ENCODE measurements at regions not wholly inside any gene's neighbourhood (a gene's known extent, or its start where the extent isn't known, plus 50 kb on each side); places are given as distances from the start of the nearest gene placed in this dataset.

DNA sequence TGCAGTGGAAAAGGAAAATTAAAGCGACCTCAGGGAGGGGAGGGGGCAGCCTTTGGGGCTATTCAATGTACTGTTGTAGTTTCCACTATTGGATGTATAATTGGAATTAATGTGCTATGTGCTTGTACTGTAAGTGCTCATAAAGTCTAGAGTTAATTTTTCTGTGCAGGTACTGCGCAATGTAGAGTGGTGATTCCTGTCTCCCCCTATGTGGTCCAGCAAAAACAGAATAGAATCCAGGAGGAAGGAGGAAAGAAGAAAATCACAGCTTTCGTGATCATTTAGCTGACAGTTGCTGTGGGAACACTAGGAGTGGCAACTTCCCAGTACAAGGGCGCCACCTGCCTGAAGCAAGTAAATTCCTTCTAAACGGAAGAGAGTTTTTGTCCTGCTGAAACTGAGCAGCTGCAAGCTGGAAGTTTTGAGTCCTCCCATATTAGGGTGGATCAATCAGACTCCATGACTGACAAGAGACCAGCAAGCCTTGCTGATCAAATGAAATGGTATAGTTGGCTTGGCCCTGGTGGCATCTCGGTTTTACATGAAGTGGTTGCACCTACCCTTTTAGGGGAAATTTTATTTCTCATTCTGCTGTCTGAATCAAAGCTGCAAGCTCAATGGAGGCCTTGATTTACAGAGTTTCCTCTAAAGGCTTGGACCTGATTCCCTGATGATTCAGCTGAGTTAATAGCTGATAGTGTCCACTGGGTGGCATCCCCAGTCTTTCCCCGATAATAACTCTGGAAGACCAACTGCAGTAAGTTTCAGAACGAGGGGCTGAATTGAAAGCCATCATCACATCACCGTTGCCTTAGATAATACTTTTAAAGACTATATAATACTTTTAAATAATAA lies 299.8 kb downstream of the HGF start:
- WGBS, 5 donors: 20 to 29% (median 25%) methylated on average over 9 of the region's 9 CpGs
- peaks cover 0 to 16% (median 9%) of the 10 kb centered on the region in 4 donors for H3K4me1 ChIP-seq
- intact Hi-C loops (cut with DNase I; ENCODE audit: low total_unique reads): no loop called here
- TF ChIP-seq, protein P1, sequence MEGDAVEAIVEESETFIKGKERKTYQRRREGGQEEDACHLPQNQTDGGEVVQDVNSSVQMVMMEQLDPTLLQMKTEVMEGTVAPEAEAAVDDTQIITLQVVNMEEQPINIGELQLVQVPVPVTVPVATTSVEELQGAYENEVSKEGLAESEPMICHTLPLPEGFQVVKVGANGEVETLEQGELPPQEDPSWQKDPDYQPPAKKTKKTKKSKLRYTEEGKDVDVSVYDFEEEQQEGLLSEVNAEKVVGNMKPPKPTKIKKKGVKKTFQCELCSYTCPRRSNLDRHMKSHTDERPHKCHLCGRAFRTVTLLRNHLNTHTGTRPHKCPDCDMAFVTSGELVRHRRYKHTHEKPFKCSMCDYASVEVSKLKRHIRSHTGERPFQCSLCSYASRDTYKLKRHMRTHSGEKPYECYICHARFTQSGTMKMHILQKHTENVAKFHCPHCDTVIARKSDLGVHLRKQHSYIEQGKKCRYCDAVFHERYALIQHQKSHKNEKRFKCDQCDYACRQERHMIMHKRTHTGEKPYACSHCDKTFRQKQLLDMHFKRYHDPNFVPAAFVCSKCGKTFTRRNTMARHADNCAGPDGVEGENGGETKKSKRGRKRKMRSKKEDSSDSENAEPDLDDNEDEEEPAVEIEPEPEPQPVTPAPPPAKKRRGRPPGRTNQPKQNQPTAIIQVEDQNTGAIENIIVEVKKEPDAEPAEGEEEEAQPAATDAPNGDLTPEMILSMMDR (IDR thresholded peaks at IDR 0.05): peak in 5 of 7 experiments; percentile 37 to 62 (median 40)
- TF ChIP-seq EP300 (IDR thresholded peaks at IDR 0.05) (no peak), POLR2A (IDR thresholded peaks at IDR 0.05) (no peak), POLR2AphosphoS5 (IDR thresholded peaks at IDR 0.05) (peak in 1 of 3 donors; percentile 43)
- peak; percentile 74 to 90 for DNase-seq
- H3K9me3 ChIP-seq: no peaks in the 10 kb centered on the region
- H3K27ac ChIP-seq: peak overlapping the region in 2 of 5 donors; percentile 4 to 20
- no peak overlapping the region for H3K4me3 ChIP-seq
- H3K27me3 ChIP-seq: no peaks in the 10 kb centered on the region
- H3K36me3 ChIP-seq: no peaks in the 10 kb centered on the region

DNA sequence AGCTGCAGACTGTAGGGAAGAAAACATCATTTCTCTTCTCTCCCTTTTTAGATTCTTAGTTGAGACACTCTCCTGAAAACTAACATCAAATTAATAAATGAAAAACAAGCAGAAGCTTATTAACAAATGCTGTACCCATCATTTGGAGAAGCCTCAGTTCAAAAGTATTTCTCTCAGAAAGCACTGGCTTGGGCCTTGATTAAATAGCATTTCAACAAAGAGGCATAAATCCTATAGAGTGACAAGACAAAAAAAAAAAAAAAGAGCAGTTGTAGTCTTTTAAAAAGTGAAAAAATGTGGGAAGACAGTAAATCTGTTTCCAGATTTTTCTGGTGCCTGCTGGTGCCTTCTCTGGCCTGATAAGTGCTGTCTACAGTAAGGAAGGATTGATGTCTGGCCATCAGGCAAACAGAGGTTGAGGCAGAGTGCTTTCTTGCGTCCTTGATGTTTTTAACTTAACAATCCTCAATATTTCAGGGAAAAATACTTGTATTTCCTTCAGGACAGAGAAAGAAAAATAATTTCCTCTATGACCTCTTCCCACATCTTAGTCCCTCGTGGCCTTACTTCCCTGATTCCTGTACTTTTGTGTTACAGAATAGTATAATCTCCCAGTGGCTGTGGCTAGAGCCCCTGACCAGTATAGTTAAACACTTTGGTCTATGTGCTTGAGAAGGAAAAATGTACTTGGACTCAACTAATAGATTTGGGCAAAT lies 300.5 kb downstream of the HGF start:
- WGBS, 5 donors: 50 to 58% (median 52%) methylated on average over 2 of the region's 2 CpGs
- Histone ChIP-seq H3K36me3 (no peaks in the 10 kb centered on the region), H3K4me3 (no peak overlapping the region), H3K9me3 (no peaks in the 10 kb centered on the region), H3K27ac (no peak overlapping the region), H3K4me1 (peaks cover 0 to 16% (median 9%) of the 10 kb centered on the region in 4 donors), H3K27me3 (no peaks in the 10 kb centered on the region)
- TF ChIP-seq POLR2AphosphoS5 (IDR thresholded peaks at IDR 0.05): no peak
- no peak for TF ChIP-seq POLR2A (IDR thresholded peaks at IDR 0.05)
- TF ChIP-seq, protein P1 (IDR thresholded peaks at IDR 0.05): no peak
- TF ChIP-seq EP300 (IDR thresholded peaks at IDR 0.05): no peak
- intact Hi-C loops (cut with DNase I; ENCODE audit: low total_unique reads): no loop called here
- no peak for DNase-seq

DNA sequence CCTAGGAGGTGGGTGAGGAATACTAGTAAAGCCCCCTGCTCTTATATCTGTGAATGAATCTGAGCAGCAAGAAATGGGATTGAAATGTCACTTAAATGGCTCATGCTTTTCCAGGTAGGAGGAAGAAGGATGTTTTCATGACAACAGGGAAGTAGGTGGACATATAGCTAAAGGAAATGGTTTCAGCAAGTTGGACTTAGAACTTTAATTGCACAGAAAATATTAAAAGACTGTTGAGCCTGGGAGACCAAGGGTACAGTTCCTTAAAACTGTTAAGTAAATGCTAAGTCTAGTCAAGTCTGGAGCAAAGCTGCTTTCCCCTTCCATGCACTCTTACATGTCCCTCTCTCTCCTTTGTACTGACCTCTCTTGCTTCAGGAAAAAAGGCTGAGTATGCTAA lies 301.3 kb downstream of the HGF start:
- TF ChIP-seq, protein P1 (IDR thresholded peaks at IDR 0.05): no peak
- TF ChIP-seq POLR2AphosphoS5 (IDR thresholded peaks at IDR 0.05) (no peak), POLR2A (IDR thresholded peaks at IDR 0.05) (no peak), EP300 (IDR thresholded peaks at IDR 0.05) (no peak)
- DNase-seq: no peak
- Histone ChIP-seq H3K4me1 (peaks cover 0 to 16% (median 9%) of the 10 kb centered on the region in 4 donors), H3K27me3 (no peaks in the 10 kb centered on the region), H3K27ac (no peak overlapping the region), H3K4me3 (no peak overlapping the region), H3K9me3 (no peaks in the 10 kb centered on the region), H3K36me3 (no peaks in the 10 kb centered on the region)
- intact Hi-C loops (cut with DNase I; ENCODE audit: low total_unique reads): no loop called here

DNA sequence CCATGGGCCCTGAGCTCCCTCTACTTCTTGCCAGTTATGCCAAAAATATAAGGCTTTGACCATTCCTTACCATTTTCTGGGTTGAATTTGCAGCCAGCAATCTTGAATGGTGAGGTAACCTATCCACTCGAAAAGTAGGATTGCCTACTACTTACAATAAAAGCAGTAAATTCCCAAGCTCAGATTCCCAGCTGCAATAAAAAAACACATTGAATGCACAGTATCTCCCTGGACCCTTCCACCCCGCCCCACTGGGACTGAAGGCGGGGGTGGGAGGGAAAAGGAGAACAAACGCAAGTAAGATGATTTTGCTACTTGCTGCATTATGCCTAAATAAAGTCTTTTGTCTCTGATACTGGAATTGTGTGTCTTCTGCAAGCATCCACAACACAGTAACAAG lies 301.9 kb downstream of the HGF start:
- Histone ChIP-seq H3K9me3 (no peaks in the 10 kb centered on the region), H3K27me3 (no peaks in the 10 kb centered on the region), H3K4me1 (peaks cover 0 to 16% (median 9%) of the 10 kb centered on the region in 4 donors), H3K27ac (no peak overlapping the region), H3K36me3 (no peaks in the 10 kb centered on the region), H3K4me3 (no peak overlapping the region)
- 83 to 92% (median 91%) methylated on average over 4 of the region's 4 CpGs for WGBS, 5 donors
- TF ChIP-seq, protein P1 (IDR thresholded peaks at IDR 0.05): no peak
- TF ChIP-seq POLR2A (IDR thresholded peaks at IDR 0.05) (no peak), EP300 (IDR thresholded peaks at IDR 0.05) (no peak), POLR2AphosphoS5 (IDR thresholded peaks at IDR 0.05) (no peak)
- intact Hi-C loops (cut with DNase I; ENCODE audit: low total_unique reads): no loop called here
- no peak for DNase-seq
